ENCODE measurements at regions not wholly inside any gene's neighbourhood (a gene's known extent, or its start where the extent isn't known, plus 50 kb on each side); places are given as distances from the start of the nearest gene placed in this dataset.
"Not testable (repeated sequence)": the region's sequence is repeated elsewhere in the genome, so short reads cannot be mapped to it uniquely, and the experiment has no call there.

DNA sequence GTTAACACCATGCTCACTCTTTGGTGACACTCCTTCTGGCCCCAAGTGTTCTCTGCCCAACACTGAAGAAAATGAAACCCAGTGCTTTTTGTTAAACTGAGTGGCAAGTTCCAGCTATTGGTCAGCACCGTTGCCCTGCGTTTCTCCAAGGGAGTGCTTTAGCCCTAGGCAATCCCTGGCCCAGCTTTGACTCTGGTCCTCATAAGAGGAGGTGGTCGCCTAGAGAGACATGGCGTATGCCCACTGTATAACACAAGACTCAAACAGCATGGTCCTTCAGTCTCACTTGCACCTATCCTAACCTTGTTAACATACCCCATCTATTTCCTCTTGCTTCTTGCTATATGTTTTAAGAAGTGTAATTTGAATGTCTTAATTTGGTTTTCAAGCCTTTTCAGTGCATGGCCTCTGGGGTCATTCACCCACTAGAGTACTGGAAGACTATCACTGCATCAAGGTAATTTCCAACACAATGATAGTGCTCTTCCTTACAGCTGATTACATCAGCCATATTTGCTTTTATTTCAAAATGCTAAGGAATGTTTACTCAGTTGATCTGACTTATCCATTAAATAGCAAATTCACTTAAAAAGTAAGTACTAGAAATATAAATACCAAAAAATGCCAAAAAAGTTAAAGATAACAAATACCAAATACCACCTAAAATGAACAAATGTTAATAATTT, 190.5 kb upstream of the SOX21 start:
- no peak for DNase-seq (ENCODE audit: low spot score)

DNA sequence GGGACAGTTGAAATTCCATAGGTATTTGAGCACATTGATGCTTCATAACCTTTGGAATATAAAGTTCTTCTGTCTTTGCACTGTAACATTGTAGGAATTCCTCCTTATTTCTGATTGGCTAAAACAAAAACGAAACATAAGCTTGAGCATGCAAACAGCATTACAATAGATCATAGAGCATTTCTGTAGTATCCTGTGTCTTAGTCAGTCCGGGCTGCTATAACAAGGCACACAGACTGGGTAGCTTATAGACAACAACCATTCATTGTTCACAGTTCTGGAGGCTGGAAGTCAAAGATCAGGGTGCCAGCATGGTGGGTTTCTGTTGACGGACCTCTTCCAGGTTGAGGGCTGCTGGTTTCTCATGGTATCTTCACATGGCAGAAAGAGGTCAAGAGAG, 188.7 kb upstream of the SOX21 start:
- no peak for DNase-seq (ENCODE audit: low spot score)

DNA sequence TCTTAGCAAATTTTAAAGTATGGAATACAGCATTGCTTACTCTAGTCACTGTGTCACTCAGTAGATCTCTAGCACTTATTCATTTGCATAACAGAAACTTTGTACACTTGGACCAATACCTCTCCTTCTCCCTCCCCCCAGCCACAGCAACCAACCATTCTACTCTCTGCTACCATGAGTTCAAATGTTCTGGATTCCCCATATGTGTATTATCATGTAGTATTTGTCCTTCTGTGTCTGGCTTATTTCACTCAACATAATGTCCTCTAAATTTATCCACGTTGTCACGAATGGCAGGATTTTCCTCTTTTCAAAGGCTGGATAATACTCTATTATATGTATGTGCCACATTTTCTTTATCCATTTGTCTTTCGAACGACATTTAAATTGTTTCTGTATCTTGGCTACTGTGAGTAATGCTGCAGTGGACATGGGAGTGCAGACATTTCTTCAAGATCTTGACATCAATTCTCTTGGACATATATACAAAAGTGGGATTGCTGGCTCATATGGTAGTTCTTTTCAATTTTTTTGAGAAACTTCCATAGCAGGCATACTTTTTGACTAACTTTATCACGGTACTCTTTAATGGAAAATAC, 184.5 kb upstream of the SOX21 start:
- no peak for DNase-seq (ENCODE audit: low spot score)

DNA sequence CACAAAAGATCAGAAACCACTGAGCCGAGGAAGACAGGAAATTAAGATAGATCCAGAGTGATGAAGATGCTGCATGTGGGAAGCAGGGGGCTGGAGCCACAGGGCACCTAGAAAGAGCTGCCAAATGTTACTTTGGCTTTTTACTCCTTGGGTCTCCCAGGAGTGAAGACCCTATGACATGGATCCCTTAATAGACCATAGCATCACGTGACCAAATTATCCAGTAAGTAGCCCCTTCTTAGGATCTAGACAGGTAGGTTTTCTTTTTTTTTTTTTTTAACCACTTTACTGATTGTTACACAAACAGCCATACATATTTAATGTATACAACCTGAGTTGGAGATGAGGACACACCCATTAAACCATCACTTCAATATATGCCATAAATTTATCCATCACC, 183.9 kb upstream of the SOX21 start:
- DNase-seq (ENCODE audit: low spot score), result no peak

DNA sequence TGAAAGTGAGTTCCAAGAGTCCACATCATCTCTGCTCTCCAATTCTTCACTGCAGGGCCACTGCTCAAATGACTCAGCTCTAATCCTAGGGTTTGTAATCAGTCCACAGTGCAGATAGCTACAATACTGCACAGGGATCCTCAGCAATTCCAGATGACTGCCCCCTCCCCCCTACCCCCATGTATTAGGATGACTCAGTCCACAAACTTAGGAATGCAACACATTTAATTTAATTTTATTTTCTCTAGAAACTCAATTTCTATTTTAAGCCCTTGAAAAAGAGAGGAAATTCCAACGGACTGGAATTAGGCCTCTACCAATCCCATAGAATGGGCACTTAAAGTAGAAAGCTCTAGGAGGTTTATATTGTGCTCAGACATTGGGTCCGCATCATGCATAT, 173.8 kb upstream of the SOX21 start:
- peak; percentile 10 for DNase-seq (ENCODE audit: low spot score)

DNA sequence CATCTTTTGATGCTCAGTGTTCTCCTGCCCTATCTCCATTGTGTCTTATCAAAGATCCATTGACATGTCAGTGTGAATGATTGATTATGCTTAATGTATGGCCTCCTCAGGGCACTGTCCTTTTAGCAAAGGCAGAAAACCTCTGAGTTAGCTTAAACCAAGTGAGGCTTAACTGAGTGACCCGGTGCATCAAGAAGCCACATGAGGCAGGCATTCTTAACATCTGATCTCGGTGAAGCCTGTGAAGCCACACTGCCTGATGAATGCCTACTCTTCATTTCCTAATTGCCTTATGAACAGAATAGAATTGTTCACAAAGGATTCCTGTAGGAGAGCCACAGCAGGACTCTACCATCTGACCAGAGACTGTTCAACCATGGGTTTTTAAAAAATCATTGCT, 168.1 kb upstream of the SOX21 start:
- no peak for DNase-seq (ENCODE audit: low spot score)

DNA sequence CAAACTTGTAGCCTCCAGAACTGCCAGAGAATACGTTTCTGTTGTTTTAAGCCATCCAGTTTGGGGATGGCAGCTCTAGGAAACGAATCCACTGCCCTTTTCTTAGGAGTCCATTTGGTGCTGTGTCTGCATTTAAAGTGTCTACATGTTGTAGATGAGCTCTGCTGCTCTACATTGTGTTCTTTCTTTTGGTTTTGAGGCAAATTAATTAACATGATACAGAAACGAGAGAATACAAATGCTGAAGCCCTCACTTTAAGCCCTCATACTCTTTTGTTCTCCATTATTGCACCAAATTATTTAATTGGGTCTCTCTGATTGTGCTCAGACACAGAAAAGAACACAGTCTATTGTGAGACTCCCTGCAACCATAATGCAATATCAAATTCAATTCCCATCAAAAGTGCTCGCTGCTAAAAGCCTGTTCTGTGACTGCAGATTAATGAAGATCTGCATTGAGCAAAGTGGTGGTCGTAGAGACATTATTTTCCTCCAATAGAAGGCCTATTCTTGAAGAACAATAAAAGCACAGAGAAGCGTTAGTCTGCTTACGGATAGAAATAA, 166.3 kb upstream of the SOX21 start:
- no peak for DNase-seq (ENCODE audit: low spot score)

DNA sequence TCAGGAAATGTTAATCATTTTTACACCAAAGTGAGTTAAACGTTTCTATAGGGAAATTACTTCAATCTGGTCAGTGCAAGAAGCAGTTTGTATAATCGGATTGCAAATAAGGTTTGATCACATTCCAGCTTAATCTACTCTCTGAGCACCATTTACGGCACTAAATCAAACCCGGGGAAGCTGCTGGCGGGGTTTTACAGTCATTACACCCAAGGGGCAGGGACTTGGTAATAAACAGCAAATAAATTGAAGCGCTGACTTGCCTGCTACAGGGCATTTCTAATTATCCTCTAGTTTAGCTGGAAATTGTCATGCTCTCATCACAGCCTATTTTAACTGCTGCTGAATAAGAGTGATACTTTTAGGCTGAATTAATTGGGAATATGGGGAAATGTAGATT, 152.1 kb upstream of the SOX21 start:
- DNase-seq (ENCODE audit: low spot score), result no peak

DNA sequence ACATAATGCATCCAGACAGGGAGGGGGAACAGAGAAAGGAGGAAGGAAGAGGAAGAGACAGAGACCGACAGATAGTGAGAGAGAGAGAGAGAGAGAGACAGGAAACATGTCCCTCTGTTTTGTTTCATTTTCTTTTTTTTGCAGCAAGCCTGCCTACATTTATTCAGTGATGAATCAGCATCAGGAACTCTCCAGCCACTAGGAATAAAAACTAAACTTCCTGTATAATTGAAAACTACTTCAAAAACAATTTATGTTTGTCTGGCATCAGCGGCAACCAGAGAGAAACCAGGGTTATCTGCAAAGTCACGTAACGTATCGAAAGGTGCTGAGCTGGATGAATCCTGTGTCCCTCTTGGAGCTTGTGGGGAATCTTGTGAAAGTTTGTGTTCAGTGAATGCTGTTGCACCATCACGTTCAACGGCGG, 148.6 kb upstream of the SOX21 start:
- DNase-seq (ENCODE audit: low spot score), result peak; percentile 48

DNA sequence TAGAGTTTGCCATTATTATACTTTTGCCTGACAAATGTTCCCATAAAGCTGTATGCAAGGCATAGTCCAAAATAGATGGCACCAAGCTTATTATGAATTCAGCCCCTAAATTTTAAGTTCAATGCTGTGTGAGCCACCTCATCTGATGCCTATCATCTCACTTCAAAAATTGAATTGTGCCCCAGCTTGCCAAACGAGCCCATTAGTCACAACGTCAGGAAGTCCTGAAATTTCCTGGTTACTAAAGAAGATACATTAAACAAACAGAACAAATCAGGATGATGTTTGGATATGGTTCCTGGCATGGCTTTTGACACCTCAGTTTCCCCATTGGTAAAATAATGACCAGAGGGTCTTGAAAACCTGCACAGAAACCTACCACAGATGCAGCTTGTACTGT, 147.5 kb upstream of the SOX21 start:
- DNase-seq (ENCODE audit: low spot score), result no peak

DNA sequence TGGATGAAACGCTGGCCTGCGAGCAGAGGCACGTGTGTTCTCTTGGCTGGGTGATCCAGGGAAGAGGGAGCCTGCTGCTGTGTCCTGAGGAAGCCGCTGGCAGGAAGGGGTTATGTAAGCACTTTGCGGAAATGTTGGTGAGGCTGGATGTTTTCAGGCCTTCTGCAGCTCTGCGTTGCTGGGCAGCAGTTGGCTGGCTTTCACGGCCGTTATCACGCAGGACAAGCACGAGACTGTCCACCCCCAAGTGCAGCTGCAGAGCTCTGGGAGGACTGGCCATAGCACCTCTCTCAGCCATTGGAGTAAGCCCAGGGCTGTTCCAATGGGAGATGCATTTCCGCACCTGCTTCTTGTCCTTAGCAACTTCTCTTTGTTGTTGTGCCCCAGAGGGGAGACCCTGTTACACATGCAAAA, 146.9 kb upstream of the SOX21 start:
- no peak for DNase-seq (ENCODE audit: low spot score)

DNA sequence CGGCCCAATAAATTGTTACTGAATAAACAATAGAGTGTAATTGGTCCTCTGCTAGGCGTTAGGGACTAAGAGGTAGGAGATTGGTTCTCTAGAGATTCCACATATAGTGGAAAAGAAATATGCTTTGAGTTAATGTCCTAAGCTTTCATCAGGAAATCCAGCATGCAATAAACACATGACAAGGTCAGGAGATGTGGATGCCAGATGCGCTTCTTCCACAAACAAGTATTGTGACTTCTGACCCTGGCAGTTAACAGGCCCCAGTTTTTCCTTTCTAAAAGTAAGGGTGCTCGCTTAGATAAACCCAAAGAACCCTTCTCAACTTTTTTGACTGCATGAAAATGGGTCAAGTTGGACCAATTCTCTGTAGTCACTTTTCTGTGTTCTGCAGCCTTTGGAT, 146.5 kb upstream of the SOX21 start:
- DNase-seq (ENCODE audit: low spot score), result no peak

DNA sequence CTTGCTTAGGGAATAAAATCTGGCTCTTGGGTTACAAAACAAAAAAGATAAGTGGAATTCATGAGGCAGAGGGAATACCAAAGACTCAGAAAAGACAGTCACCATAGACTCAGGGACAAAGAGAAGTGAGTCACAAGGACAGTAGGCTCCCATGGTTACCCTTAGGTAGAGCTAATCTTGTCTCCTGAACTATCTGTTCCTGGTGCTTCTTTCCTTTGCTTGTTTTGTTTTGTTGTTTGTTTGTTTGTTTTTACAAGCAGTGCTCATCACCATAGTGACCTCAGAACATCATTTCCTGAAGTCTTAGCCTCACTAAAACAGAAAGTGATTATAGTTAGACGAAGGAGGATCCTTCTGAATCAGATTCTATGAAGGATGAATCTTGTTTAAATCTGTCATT, 142.3 kb upstream of the SOX21 start:
- no peak for DNase-seq (ENCODE audit: low spot score)

DNA sequence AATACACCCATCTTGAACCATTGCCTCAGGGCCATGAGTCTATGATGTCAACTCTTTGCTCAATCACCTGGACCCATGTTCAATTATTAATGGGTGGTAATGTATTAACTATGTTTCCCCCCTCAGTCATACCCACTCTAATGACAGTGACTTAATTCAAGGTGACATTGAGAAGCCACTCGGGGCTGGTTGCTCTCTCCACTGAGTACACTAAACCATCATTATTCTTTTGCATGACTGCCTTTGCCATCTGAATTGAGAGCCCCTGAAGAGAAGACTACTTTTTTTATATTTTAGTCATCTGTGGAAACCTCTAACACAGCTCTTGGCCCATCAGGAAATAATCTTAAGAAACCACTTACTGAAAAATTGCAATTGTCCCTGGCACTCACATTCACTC, 139.2 kb upstream of the SOX21 start:
- no peak for DNase-seq (ENCODE audit: low spot score)

DNA sequence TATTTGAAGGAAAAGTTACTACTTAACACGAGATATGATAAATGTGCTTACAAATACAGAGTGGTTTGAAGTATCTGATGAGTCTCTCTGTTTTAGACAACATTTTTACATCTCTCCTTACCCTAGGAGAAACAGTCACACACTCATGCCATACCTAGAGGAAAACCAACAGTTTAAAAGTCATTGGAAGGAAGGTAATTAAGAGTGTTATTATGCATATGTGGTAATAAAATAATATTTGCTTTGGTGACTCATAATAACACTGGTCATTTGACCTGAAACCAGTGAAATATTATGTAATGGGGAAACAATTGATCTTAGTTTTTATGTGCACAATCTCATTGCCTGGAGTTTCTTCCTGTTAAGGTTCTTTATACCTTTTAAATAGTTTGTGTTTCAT, 136.9 kb upstream of the SOX21 start:
- DNase-seq (ENCODE audit: low spot score), result no peak

DNA sequence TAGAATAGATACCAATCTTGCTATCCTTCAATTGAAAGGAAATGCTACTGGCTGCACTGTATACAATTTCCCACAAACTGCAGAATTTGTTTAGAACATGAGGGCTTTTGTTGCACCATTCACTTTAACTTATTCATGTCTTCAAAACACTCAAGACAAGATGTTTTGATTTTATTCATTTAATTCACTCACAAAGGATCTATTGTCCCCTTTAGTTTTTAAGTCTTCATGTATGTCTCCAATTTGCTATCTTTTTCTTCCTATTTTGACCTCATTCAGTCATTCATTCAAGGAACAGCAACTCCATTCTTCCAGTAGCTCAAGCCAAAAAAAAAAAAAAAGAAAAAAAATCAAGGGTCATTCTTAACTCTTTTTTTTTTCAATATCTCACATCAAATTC, 130.6 kb upstream of the SOX21 start:
- DNase-seq (ENCODE audit: low spot score), result no peak

DNA sequence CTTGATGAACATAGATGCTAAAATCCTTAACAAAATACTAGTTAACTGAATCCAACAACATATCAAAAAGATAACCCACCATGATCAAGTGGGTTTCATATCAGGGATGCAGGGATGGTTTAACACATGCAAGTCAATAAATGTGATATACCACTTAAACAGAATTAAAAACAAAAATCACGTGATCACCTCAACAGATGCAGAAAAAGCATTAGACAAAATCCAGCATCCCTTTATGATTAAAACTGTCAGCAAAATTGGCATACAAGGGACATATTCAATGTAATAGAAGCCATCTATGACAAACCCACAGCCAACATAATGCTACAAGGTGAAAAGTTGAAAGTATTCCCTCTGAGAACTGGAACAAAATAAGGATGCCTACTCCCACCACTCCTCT, 124.7 kb upstream of the SOX21 start:
- DNase-seq (ENCODE audit: low spot score), result not testable (repeated sequence)

DNA sequence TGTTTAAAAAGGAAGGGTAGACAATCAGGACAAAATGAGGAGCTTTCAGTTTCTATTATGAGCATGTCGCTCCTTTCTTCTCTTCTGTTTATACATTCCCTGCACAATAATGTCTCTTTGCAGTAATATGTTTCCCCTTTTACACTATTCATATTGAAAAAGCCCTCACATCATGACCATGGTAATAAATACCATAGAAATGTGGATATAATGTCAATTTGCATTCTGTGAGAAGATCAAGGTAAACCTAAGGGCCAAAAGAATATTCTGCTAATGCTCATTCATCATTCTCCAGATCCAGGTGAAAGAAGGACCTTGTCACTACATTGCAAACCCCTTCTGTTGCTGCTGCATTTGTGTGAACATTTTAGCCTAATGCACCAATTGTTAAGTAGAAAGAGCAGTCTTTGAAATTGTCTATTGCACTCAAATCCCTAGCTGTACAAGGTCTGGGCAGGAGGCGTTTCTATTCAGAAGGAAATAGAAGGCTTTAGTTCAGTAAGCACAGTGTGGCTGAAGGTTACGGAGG, 117.6 kb upstream of the SOX21 start:
- no peak for DNase-seq (ENCODE audit: low spot score)

DNA sequence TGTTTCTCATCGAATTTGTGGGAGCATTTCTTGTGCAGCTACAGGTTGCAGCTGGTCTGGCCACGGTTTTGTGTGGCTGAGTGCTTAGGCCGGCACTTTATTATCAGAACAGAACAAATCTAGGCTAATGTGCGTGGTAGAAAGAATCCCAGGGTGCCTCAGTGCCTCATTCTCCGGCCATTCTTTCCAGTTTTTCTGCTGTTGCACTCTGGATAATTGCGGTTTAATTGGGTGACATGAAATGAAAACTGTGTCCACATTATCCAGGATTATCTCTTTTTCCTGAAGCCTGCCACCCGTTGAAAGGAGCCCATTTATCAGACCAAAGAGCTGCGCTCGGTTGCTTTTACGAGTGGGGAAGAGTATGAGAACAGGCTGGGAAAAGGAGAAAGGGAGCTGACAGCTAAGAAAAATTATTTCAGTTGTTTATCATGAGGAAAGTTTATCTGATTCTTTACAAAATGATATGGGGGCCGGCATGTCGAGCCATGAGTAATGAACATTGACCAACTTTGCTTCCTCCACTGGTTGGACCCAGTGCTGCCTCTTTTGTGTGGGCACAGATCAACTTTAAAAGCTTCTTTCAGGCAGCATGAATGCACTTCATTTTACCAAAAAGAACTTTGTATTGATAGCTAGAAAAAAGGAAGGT, 117.0 kb upstream of the SOX21 start:
- DNase-seq (ENCODE audit: low spot score), result no peak

DNA sequence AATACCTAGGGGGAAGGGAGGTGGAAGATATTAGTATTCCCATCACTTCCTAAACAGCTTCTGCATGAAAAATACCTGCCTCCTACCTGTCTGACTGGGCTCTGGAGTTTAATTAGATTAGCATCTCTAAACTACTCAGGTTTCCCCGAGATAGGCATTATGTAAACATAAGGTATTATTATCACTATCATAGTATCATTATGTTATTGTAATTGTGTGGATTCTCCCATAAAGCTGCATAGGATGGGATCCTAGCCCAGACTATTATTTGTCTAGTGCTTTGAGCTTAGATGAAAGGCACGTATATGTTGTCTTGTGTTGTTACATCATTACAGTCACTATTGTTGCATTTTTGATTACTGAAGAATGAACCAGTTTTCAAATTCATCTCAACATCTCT, 115.2 kb upstream of the SOX21 start:
- no peak for DNase-seq (ENCODE audit: low spot score)

DNA sequence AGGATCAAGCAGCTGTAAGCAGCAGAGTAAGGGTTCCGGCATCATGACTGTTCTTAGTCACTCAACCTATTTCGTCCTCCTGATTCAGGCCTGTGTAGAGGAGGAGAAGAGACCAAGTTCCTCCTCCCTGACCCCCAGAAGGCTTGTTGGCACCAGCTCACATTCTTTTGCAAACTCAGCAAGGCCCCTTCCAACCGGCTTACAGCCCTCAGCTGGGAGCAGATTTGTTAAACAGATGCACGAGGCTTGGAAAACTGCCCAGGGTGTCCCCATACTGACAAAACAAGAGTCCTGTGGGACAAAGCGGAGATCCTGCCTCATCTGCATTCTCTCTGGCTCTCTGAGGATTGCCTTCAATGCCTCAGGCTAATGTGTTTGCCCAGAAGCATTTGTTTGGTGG, 113.2 kb upstream of the SOX21 start:
- no peak for DNase-seq (ENCODE audit: low spot score)

DNA sequence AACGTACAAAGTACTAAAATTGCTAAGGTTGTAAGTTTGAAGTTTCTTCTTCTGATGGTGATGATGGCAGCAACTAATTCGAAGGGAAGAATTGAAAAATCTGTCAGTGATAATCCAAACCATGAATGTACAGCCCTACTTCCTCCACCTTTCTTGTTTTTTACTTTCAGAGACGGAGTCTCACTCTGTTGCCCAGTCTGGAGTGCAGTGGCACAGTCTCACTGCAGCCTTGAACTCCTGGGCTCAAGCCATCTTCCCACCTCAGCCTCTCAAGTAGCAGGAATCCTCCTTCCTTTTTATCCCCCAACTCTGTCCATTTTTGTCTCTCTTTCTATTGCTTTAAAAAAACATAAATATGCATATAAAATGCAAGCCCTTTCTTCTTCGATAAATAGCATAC, 112.3 kb upstream of the SOX21 start:
- DNase-seq (ENCODE audit: low spot score), result no peak

DNA sequence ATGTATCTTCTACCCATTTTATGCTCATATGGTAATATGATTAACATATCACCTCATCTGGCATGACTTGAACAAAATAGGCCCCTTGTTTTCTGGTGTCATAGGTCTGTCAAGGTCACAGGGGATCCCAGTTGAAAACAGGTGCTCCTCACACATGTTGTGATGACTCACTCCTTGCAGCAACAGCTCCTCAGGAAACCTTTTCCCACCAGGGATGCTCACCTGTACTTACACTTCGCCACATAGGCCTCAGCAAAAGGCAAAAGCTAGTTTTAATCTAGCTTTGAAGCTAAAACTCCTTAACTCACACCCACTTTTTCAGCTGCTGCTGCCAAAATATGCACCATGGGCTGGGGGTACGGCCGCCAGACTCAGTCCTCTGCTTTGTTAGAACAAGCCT, 110.0 kb upstream of the SOX21 start:
- no peak for DNase-seq (ENCODE audit: low spot score)
